Progenitor cell of endocrine pancreas (in vitro differentiated cells): ENCODE measurements at regions not wholly inside any gene's neighbourhood (a gene's known extent, or its start where the extent isn't known, plus 50 kb on each side); places are given as distances from the start of the nearest gene placed in this dataset.

Experiments used
- DNase-seq: peaks from one replicate; pipeline ENCODE4 v3.0.0; 2021; ENCODE audit warnings: low spot score; ENCODE audit not compliant: unreplicated experiment
- H3K27ac Mint-ChIP-seq: 2 replicates; pipeline ENCODE4 v1.8.0; 2021; ENCODE audit warnings: mild to moderate bottlenecking, moderate library complexity, mixed read lengths
- H3K27me3 Mint-ChIP-seq: 2 replicates; pipeline ENCODE4 v1.8.0; 2021; ENCODE audit warnings: mixed read lengths
- H3K36me3 Mint-ChIP-seq: 2 replicates; pipeline ENCODE4 v1.8.0; 2022; ENCODE audit warnings: mixed read lengths; ENCODE audit not compliant: insufficient read depth
- H3K4me1 Mint-ChIP-seq: 2 replicates; pipeline ENCODE4 v1.8.0; 2021; ENCODE audit warnings: low read depth, mixed read lengths
- H3K4me3 Mint-ChIP-seq: 2 replicates; pipeline ENCODE4 v1.8.0; 2021; ENCODE audit warnings: low read depth, mild to moderate bottlenecking, moderate library complexity, mixed read lengths
- H3K9me3 Mint-ChIP-seq: 2 replicates; pipeline ENCODE4 v1.8.0; 2021; ENCODE audit warnings: low read depth, mixed read lengths
- TF ChIP-seq, protein P1 (sequence below): fragments of 200-600 bp; sonication (generic); IDR thresholded peaks from one replicate; pipeline ENCODE4 v1.5.0; 2021; ENCODE audit warnings: antibody characterized with exemption, mild to moderate bottlenecking; ENCODE audit not compliant: unreplicated experiment

DNA sequence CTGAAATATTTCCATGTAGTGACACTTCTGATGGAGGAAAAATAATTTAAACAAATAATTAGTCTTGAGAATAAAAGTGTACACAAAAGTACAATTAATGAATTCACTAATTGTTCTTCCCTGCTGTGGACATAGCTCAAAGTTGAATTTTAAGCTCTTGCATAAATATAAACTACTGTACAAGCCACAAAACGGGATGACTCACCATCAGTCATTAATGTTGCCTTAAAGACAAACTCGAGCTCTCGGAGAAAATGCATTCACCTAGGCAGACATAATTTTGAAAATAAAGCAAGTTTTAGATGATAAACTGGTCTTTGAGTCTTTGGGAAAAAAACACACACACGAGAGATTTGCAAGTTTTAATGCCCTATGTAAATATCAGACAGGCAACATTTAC lies 436.4 kb downstream of the ZNF521 start:
- Mint-ChIP-seq H3K36me3 (no peaks in the 10 kb centered on the region), H3K27me3 (peaks cover 79% of the 10 kb centered on the region), H3K4me3 (no peak overlapping the region)

DNA sequence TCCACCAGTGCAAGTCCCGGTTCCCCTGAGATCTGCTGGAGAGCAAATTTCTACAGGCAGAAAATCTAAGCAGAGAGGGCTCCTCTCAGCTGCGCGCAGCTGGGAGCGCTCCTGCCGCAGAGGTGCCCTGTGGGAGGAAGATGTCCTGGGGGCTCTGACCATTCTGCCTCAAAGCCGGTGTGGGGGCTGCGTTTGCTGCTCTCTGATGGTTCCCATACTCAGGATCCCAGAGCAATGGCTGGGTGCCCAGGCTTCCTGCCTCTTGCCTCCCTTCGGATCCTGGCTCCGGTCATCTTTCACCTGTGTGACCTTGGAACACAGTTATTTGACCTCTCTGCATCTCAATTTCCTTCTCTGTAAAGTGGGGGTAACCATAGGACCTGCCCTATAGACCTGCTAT lies 434.2 kb downstream of the ZNF521 start:
- no peak overlapping the region for H3K27ac Mint-ChIP-seq

More for the DNA sequence above, 436.4 kb downstream of the ZNF521 start:
- DNase-seq = no peak
- Mint-ChIP-seq H3K27ac (no peak overlapping the region), H3K4me1 (peaks cover 17% of the 10 kb centered on the region), H3K9me3 (no peaks in the 10 kb centered on the region)
- TF ChIP-seq, protein P1, sequence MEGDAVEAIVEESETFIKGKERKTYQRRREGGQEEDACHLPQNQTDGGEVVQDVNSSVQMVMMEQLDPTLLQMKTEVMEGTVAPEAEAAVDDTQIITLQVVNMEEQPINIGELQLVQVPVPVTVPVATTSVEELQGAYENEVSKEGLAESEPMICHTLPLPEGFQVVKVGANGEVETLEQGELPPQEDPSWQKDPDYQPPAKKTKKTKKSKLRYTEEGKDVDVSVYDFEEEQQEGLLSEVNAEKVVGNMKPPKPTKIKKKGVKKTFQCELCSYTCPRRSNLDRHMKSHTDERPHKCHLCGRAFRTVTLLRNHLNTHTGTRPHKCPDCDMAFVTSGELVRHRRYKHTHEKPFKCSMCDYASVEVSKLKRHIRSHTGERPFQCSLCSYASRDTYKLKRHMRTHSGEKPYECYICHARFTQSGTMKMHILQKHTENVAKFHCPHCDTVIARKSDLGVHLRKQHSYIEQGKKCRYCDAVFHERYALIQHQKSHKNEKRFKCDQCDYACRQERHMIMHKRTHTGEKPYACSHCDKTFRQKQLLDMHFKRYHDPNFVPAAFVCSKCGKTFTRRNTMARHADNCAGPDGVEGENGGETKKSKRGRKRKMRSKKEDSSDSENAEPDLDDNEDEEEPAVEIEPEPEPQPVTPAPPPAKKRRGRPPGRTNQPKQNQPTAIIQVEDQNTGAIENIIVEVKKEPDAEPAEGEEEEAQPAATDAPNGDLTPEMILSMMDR = no peak

DNA sequence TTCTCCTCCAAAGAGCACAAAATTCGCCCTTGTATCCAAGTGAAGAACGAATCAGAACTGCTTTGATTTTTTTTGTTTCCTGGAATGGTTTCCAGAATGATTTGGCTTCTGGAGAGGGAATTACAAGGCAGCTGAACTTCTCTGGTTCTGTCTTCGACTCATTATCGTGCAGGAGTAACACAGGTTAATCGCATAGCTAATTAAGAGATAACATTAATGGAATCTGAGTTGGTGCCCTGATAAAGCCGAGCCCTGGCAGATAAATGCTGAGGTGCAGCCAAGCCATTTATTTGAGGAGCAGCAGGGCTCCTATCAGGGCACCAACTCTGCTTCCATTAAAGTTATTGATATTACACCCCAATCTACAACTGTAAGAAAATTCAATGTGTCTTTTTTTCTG lies 433.7 kb downstream of the ZNF521 start:
- H3K4me3 Mint-ChIP-seq = no peak overlapping the region
- no peak overlapping the region for H3K27ac Mint-ChIP-seq
- DNase-seq = no peak

More for the DNA sequence above, 434.2 kb downstream of the ZNF521 start:
- no peaks in the 10 kb centered on the region for H3K9me3 Mint-ChIP-seq
- no peak for DNase-seq
- no peak overlapping the region for H3K4me3 Mint-ChIP-seq
- peaks cover 17% of the 10 kb centered on the region for H3K4me1 Mint-ChIP-seq
- TF ChIP-seq, protein P1 = no peak
- no peaks in the 10 kb centered on the region for H3K36me3 Mint-ChIP-seq
- H3K27me3 Mint-ChIP-seq = peaks cover 81% of the 10 kb centered on the region

DNA sequence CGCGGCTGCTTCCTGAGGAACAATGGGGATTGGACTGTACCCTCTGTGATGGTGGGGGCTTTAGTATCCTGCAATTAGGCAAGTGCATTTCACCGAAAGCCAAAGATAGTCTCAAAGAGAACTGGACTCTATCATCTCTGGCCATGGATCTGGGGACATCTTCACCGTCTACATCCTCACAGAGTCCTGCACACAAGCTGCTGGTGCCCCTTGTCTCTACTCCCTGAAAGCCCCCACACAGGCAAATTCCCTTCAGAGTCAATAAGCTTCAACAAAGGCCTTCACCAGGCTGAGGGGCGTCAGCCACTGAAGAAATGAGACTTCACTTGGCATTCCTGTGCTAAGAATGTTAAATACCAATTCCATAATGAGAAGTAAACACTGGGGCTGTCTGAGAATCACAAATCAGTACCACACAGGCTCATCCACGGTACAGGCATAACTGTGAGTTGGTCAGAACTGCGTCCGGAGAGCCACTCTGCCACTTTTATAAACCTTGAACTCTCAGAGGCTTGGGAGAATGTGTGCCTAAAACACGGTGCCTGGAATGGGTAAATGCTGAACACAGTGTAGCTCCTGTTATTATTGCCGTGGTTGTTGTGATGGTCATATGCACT lies 432.7 kb downstream of the ZNF521 start:
- Mint-ChIP-seq H3K27ac (no peak overlapping the region), H3K4me1 (peaks cover 17% of the 10 kb centered on the region), H3K9me3 (no peaks in the 10 kb centered on the region), H3K36me3 (no peaks in the 10 kb centered on the region), H3K27me3 (peaks cover 81% of the 10 kb centered on the region), H3K4me3 (no peak overlapping the region)
- no peak for DNase-seq
- TF ChIP-seq, protein P1 = no peak

More for the DNA sequence above, 433.7 kb downstream of the ZNF521 start:
- no peaks in the 10 kb centered on the region for H3K36me3 Mint-ChIP-seq
- TF ChIP-seq, protein P1 = no peak
- H3K4me1 Mint-ChIP-seq = peaks cover 17% of the 10 kb centered on the region
- peaks cover 81% of the 10 kb centered on the region for H3K27me3 Mint-ChIP-seq
- no peaks in the 10 kb centered on the region for H3K9me3 Mint-ChIP-seq

DNA sequence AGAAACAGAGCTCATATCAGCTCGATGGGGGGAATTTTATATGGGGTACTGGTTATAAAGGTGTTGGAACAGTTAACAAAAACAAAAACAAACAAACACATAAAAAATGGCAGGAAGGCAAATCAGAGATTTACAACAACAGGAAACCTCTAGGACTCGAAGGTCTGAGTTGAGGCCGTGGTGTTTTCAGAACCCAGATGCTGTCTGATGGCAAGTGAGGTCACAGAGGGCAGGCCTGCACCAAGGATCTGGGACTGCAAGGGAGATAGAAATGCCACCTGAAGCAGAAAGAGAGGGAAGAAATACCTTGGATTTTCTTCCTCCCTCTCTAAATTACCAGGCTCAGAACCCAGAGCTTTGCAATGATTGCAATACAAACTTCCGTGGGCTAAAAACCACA lies 429.5 kb downstream of the ZNF521 start:
- Mint-ChIP-seq H3K4me1 (peaks cover 23% of the 10 kb centered on the region), H3K9me3 (no peaks in the 10 kb centered on the region), H3K27me3 (peaks cover 82% of the 10 kb centered on the region), H3K27ac (no peak overlapping the region), H3K36me3 (no peaks in the 10 kb centered on the region), H3K4me3 (no peak overlapping the region)
- no peak for DNase-seq
- TF ChIP-seq, protein P1 = no peak
